Fibroblast of mammary gland (primary cell): ENCODE measurements at regions not wholly inside any gene's neighbourhood (a gene's known extent, or its start where the extent isn't known, plus 50 kb on each side); places are given as distances from the start of the nearest gene placed in this dataset.

ENCODE experiments used
- DNase-seq: peaks from one replicate; pipeline ENCODE4 v3.0.0-alpha.2; 2010; ENCODE audit warnings: low read depth
- H3K4me3 ChIP-seq: 2 replicates; pipeline ENCODE4 v1.5.1; 2011; ENCODE audit warnings: low read depth, mild to moderate bottlenecking, low read length, moderate library complexity; ENCODE audit not compliant: control insufficient read depth
- CTCF ChIP-seq: conservative IDR thresholded peaks from 2 replicates; pipeline ENCODE4 v1.5.1; 2011; ENCODE audit warnings: low read depth, low read length, inconsistent platforms; ENCODE audit not compliant: control insufficient read depth, insufficient read depth

DNA sequence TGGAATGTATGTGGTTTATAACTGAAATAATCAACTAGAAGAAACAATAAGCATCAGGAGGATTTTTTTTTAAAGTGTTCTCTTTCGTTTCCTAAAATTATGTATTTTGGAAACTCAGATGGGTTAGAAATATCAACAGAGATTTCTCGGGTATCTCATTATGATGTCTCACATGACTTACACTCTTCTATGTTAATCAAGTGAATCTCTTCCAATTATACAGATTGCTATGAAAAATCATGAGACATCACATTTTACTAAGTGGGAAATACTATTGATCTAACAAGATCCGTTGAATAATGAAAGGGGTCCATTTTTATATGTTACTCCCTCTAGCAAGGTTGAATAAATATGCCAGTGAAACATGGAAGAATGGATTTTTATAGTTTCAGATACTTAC is 54.7 kb upstream of the NRIP1 start:
- DNase-seq = no peak
- no peak overlapping the region for H3K4me3 ChIP-seq
- TF ChIP-seq CTCF = no peak

GRCh38 chr21:15121097-15121654 is 56.4 kb upstream of the NRIP1 start:
- no peak overlapping the region for H3K4me3 ChIP-seq
- no peak for DNase-seq
- TF ChIP-seq CTCF = no peak

DNA sequence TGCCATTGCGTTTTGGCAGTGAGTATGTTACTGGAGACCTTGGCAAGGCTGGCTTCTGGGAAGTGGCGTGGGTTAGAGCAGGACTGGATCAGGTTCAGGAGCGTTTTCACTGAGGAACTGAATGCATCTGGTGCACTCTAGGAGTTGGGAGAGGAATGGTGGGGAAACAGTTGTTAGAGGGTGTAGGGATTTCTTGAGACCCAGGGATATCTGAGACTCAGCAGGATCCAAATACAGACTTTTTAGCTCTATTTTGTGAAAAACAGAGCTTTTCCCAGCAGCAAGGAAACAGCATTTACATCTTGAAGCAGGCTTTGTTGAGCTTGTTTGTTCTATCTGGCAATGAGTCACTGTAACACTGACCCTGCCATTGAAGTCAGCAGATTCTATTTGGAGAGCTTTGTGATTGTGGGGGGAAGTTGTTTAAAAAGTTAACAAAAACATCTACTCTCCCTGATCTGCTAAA is 56.9 kb upstream of the NRIP1 start:
- TF ChIP-seq CTCF = no peak
- peak; percentile 71 for DNase-seq

DNA sequence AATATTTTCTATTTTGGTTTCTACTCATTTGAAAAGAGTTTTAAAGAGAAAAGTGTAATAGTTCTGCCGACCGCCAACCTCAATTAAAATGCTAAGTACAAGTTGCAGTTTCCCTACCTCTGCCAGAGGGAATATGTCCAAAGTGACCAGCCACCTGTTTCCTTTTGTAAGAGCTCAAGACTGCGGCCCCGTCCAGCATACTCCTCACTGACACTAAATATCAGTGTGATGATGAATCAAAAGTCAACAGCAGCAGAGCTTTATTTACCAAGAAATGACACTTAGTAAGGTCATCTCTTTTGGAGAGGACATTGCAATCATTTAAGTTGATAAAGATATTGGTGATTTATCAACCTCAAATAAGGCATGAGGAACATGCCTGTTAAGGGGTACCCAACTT is 57.4 kb upstream of the NRIP1 start:
- DNase-seq = peak; percentile 3
- TF ChIP-seq CTCF = no peak
- no peak overlapping the region for H3K4me3 ChIP-seq

More for the DNA sequence above, 56.9 kb upstream of the NRIP1 start:
- H3K4me3 ChIP-seq = no peak overlapping the region

DNA sequence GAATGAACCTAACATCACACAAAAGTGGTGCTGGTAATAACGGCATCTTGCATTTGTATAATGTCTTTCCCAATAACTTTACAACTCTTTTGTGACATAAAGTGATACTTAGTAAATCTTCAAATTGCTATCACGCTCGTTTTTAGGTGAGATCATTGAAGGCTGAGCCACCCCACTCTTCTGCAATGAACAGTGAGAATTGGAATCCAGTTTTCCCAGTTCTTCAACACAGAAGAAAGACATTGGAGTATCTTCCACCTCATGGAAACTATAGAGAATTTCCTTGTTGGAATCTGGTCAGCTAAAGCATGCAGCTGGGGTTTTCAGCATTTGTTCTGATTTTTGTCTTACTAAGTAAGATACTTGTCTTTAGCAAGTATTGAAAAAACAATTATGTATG is 59.9 kb upstream of the NRIP1 start:
- H3K4me3 ChIP-seq = no peak overlapping the region
- DNase-seq = no peak
- no peak for TF ChIP-seq CTCF

DNA sequence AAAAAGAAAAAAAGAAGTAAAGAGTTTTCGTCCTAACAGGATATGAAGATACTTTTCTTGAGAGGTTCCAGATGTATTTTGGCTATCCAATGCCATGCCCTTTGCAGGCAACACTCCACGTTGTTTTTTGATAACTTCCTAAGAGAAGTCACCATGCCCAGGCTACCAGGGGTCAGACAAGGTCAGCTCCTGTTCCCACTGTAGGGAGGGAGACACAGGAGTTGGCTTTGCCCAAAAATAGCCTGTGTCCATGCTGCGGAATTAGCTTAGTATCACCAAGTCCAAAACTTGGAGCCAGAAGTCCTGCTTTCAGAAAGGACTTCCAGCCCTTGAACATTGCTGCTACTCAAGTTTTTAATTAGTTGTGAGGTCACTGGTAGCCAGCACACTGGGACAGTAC is 62.1 kb upstream of the NRIP1 start:
- no peak for TF ChIP-seq CTCF
- no peak overlapping the region for H3K4me3 ChIP-seq
- no peak for DNase-seq

GRCh38 chr21:15127437-15127836 is 62.6 kb upstream of the NRIP1 start:
- TF ChIP-seq CTCF = no peak
- no peak for DNase-seq
- H3K4me3 ChIP-seq = no peak overlapping the region
